CD4-positive, alpha-beta T cell treated with Interleukin-15 for 1 hour (primary cell): ENCODE measurements at regions not wholly inside any gene's neighbourhood (a gene's known extent, or its start where the extent isn't known, plus 50 kb on each side); places are given as distances from the start of the nearest gene placed in this dataset.
"Not testable (repeated sequence)": the region's sequence is repeated elsewhere in the genome, so short reads cannot be mapped to it uniquely, and the experiment has no call there.

ENCODE experiments used
- DNase-seq: peaks from one replicate; pipeline ENCODE4 v3.0.0-alpha.2; 2020

- no peak for DNase-seq
These were observed 57.9 kb downstream of the GPR101 start for GRCh38 chrX:136975684-136976470.

DNA sequence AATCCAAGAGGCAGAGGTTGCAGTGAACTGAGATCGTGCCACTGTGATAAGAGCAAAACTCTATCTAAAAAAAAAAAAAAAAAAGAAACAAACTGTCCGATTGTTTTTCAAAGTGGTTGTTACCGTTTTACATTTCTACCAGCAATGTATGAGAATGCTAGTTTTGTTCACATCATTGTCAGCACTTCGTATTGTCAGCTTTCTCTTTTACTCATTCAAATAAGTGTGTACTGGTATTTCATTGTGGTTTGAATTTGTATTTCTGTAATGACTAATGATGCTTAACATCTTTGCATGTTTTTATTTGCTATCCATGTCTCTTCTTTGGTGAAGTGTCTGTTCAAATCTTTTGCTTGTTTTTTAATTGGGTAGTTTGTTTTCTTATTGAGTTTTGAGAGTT lies 65.8 kb downstream of the GPR101 start:
- no peak for DNase-seq

GRCh38 chrX:136963973-136964372 lies 69.8 kb downstream of the GPR101 start:
- no peak for DNase-seq

DNA sequence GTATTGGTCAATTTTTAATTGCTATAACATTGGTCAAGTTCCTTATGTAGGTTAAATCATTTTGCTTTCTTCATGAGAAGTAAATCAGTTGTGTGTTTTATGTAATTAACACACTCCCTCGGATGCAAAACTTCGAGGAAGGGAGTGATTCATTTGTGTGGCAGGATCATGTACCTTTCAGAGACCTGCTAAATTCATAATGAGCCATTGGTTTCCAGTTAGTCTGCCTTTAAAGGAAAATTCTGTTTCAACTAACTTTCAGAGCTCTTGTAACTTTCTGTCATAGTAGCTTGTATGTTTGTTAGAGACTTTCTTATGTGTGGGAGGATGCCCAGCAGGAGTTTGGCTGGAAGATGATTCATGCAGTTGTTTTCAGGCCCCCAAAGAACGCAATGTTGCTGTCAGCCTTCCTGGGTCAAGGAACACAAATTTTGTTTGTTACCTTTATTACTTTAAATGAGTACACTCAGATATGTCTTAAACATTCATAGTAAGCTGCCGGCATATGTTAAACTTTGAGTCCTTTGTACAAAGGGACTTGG lies 72.1 kb downstream of the GPR101 start:
- no peak for DNase-seq

- no peak for DNase-seq
These were observed 74.4 kb upstream of the RBMX start for GRCh38 chrX:136954930-136955329.

DNA sequence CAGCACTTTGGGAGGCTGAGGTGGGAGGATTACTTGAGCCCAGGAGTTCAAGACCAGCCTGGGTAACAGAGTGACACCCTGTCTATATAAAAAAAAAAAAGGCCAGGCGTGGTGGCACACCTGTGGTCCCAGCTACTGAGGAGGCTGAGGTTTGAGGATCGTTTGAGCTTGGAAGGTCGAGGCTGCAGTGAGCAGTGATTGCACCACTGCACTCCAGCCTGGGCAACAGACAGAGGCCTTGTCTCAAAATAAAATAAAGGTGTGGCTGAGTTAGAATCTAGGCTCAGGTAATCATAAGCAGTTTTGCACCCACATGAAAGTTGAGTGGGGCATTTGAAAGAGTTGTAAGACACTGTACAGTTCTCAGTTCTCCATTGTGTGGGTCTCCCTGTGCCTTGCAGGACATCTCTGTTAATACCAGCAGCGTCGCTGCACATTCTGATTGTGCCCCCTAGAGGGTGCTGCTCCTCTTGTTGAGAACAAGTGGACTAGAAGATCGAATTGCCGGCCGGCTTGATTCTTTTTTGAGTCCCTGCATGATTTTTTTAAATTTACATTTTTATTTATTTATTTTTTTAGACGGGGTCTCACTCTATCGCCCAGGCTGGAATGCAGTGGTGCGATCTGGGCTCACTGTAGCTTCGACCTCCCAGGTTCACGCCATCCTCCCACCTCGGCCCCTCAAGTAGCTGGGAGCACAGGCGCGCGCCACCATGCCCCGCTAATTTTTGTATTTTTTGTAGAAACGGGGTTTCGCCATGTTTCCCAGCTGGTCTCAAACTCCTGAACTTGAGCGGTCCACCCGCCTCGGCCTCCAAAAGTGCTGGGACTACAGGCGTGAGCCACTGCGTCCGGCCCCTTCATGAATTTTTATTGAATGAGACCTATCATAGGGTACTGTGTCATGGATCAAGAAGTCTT lies 73.6 kb upstream of the RBMX start:
- DNase-seq, result peak; percentile 44

DNA sequence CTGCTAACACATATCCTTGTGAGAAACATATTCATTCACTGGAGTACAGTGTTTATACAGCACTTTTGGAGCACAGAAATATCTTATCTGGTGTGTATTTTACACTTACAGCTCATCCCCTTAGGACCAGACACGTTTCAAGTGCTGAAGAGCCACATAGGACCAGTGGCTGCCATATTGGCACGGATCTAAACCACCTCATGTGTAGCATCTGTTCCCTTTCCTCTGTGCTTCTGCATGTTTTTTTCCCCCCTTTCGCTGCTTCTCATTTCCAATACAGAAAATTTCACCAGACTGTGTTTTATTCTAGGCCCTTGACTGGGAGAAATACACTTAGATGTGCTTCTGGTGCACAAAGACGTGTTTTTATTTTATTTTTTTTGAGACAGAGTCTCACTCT lies 69.7 kb upstream of the RBMX start:
- DNase-seq, result no peak

- DNase-seq, result no peak
These were observed 61.1 kb upstream of the RBMX start for GRCh38 chrX:136941396-136942337.

- no peak for DNase-seq
These were observed 55.6 kb upstream of the RBMX start for GRCh38 chrX:136936183-136936549.

DNA sequence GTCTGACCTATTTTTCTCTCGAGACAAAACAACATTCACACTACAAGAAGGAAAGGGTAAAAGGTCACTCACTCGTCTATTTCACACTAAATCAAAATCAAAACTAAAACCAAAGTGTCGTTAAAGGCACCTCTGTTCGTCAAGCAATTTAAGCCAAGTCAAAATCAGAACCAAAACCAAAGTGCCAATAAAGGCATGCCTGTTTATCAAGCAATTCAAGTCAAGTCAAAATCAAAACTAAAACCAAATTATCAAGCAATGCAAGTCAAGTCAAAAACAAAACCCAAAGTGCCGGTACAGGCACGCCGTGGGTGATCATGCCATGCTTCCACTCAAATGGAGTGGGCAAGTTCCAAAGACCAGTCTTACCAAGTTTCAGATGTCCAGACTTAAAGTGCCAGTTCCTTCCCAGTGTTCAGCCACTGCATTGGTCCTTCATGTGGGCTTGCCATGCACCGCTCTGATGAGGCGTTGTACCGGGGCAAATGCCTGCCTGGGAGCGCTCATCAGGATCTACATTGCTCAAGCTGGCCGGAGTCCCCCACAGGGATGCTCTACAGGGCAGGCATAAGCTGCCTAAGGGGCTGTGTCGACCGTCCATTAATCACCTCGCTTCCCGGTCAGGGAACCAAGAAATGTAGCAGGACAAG lies 55.1 kb upstream of the RBMX start:
- DNase-seq, result not testable (repeated sequence)

DNA sequence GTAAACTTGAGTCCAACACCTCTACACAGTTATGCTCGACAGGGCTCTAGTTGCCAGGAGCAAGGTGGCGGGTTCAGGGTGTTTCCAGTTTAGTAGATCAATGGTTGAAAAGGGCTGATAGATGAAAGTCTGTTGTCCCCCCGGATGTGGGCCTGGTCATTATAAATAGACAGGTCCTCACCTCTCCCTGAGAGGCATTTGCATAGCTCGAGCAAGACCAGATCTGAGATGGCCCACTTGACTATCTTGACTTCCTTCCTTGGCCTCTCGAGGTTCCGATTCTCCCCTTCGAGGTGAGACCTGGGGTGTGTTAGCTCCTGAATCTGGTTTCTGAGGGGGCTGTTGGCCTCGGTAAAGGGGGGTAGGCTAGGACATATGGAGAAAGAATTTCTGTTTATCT lies 54.1 kb upstream of the RBMX start:
- not testable (repeated sequence) for DNase-seq

- no peak for DNase-seq
These were observed 53.2 kb upstream of the RBMX start for GRCh38 chrX:136933611-136934145.

GRCh38 chrX:136931661-136932060 lies 51.1 kb upstream of the RBMX start:
- DNase-seq, result no peak
